ENCODE measurements at regions not wholly inside any gene's neighbourhood (a gene's known extent, or its start where the extent isn't known, plus 50 kb on each side); places are given as distances from the start of the nearest gene placed in this dataset.

- TF ChIP-seq, protein P1, sequence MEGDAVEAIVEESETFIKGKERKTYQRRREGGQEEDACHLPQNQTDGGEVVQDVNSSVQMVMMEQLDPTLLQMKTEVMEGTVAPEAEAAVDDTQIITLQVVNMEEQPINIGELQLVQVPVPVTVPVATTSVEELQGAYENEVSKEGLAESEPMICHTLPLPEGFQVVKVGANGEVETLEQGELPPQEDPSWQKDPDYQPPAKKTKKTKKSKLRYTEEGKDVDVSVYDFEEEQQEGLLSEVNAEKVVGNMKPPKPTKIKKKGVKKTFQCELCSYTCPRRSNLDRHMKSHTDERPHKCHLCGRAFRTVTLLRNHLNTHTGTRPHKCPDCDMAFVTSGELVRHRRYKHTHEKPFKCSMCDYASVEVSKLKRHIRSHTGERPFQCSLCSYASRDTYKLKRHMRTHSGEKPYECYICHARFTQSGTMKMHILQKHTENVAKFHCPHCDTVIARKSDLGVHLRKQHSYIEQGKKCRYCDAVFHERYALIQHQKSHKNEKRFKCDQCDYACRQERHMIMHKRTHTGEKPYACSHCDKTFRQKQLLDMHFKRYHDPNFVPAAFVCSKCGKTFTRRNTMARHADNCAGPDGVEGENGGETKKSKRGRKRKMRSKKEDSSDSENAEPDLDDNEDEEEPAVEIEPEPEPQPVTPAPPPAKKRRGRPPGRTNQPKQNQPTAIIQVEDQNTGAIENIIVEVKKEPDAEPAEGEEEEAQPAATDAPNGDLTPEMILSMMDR (IDR thresholded peaks at IDR 0.05; ENCODE audit: borderline replicate concordance, extremely low read depth, low read length, poor library complexity, severe bottlenecking): no peak
- no peak for TF ChIP-seq EZH2 (IDR thresholded peaks at IDR 0.05; ENCODE audit: borderline replicate concordance, low read depth, low read length, severe bottlenecking)
Measured at GRCh38 chr5:12335938-12336337, 431.7 kb upstream of the CTNND2 start.
